A549 (cell line): ENCODE measurements at regions not wholly inside any gene's neighbourhood (a gene's known extent, or its start where the extent isn't known, plus 50 kb on each side); places are given as distances from the start of the nearest gene placed in this dataset.

Experiments used
- CEBPB ChIP-seq, 2 experiments: fragments of >200 bp in 1 of 2; sonication (Bioruptor Twin) in 1 of 2; formaldehyde crosslinking in 1 of 2; IDR thresholded peaks; 2 replicates each; pipeline ENCODE4 v1.6.1; 2012 to 2016
- EP300 ChIP-seq, 2 experiments: fragments of >200 bp; sonication (Bioruptor Twin); formaldehyde crosslinking; IDR thresholded peaks; 2 replicates in 1 of 2; 3 replicates in 1 of 2; pipeline ENCODE4 v1.6.1; 2016 to 2017
- KDM1A ChIP-seq: fragments of 200-600 bp; sonication (generic); IDR thresholded peaks from 2 replicates; pipeline ENCODE4 v1.6.1; 2016; ENCODE audit warnings: low read depth, mild to moderate bottlenecking
- RFX5 ChIP-seq: fragments of 450-650 bp; IDR thresholded peaks from 2 replicates; pipeline ENCODE4 v1.7.1; 2014; ENCODE audit warnings: antibody characterized with exemption, mild to moderate bottlenecking, moderate library complexity
- TF ChIP-seq, protein P1 (sequence below): IDR thresholded peaks from 2 replicates; pipeline ENCODE4 v1.6.1; 2012

DNA sequence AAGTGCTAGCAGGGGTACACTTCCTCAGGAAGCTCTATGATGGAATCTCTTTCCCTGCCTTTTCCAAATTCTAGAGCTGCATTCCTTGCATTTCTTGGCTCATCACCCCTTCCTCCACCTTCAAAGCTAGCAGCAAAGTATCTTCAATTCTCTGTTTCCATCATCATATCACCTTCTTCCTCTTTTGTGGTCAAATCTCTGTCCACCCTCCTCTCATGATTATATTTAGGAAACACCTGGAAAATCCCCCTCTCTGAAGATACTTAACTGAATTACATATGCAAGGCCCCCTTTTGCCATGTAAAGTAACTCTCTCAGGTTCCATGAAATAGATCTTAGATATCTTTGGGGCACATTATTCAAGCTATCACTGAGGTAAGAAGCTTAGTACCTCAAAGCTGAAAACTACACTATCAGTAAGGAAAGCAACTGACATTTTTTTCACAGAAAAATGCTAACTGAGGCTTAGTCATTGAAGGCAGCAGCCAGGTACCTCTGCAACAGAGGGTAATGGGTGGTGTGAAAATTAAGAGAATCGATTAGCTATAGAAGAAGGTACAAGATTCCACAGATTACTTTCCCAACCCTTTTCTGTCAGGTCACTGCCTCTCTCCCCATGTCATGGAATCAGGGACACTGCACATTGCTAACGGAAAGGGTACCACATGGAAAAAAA, 197.3 kb downstream of the MACC1 start:
- TF ChIP-seq KDM1A (no peak), EP300 (IDR thresholded peaks at IDR 0.05) (no peak), CEBPB (IDR thresholded peaks at IDR 0.05) (no peak), RFX5 (no peak)
- TF ChIP-seq, protein P1, sequence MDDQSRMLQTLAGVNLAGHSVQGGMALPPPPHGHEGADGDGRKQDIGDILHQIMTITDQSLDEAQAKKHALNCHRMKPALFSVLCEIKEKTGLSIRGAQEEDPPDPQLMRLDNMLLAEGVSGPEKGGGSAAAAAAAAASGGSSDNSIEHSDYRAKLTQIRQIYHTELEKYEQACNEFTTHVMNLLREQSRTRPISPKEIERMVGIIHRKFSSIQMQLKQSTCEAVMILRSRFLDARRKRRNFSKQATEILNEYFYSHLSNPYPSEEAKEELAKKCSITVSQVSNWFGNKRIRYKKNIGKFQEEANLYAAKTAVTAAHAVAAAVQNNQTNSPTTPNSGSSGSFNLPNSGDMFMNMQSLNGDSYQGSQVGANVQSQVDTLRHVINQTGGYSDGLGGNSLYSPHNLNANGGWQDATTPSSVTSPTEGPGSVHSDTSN = no peak
